Head of caudate nucleus (tissue), 42 donors: ENCODE measurements at regions not wholly inside any gene's neighbourhood (a gene's known extent, or its start where the extent isn't known, plus 50 kb on each side); places are given as distances from the start of the nearest gene placed in this dataset.

Experiments
- DNase-seq, 42 donors: peaks; one replicate each; pipeline versions ENCODE4 v3.0.0 to v3.0.0-alpha.2; 2020 to 2021; ENCODE audit warnings: mixed read lengths in 7 of 42
- intact Hi-C: fragments of 100-400 bp; cut with DNase I; formaldehyde crosslinking; loops from one replicate; pipeline ENCODE4 v1.15.0; 2022

- DNase-seq: no peak
- intact Hi-C loops: no loop called here
Observed at GRCh38 chr4:10185518-10186227, 69.1 kb upstream of the WDR1 start.

GRCh38 chr4:10184501-10184938 is 67.9 kb upstream of the WDR1 start:
- intact Hi-C loops: no loop called here
- no peak for DNase-seq

DNA sequence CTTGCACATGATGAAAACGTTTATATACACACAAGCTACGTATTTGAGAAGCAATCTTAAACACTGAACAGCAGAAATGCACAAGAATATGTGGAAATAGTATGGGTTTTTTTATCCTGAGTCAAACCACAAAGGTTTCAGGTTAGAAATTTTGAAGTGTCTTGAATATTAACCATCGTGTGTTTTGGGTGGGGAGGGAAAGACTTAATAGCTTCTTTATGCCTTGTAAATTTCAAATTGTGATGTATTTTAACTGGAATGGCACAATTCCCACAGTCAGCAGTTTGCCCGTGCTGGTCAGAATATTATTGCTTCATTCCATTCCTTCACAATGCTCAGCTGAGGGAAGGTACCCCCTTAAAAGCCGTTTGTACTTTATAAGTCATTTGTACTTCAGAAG is 67.4 kb upstream of the WDR1 start:
- intact Hi-C loops: no loop called here
- no peak for DNase-seq

GRCh38 chr4:10183462-10183861 is 66.9 kb upstream of the WDR1 start:
- intact Hi-C loops: no loop called here
- DNase-seq: no peak

- intact Hi-C loops: no loop called here
Observed at GRCh38 chr4:10182446-10183424, 66.1 kb upstream of the WDR1 start.

GRCh38 chr4:10181745-10182445 is 65.3 kb upstream of the WDR1 start:
- intact Hi-C loops: no loop called here

More at GRCh38 chr4:10182446-10183424, 66.1 kb upstream of the WDR1 start:
- DNase-seq: no peak

DNA sequence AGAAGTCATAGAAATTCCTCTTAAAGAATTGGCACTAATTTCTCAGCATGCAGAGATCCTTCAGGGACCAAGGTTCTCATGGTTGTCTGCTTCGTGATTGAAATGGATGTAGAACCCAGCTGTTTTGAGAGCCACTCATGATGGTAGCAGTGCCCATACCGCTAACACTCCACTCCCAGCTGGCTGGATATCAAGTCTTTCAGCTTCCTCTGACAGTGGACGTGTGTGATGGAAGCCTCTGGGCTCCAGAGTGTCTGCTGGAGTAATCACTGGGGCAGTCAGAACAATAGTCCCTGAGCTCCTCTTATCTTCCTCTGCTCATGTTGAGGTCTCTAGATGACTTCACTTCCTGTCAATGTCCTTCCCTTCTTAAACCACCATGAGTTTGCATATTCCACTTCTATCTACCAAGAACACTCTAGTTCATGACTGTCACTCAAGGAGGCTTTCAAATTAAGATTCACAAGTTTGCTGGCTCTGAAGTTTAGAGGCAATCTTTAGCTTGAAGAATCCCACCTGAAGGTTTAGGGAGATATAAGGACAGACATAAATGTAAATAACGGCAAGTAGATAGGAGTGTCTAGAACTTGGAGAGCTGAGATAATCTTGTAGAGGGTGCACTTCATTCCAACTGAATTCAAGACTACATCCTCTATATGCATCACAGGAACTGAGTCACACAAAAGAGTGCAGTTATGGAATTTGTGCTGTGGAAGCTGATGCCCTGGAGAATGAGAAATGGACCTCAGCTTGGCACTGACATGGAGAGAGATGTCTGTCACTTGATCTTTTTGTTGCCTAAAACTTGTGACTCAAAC is 64.5 kb upstream of the WDR1 start:
- DNase-seq: no peak
- intact Hi-C loops: no loop called here

More at GRCh38 chr4:10181745-10182445, 65.3 kb upstream of the WDR1 start:
- DNase-seq: no peak

- intact Hi-C loops: no loop called here
- DNase-seq: no peak
Observed at GRCh38 chr4:10180603-10180926, 64.0 kb upstream of the WDR1 start.

DNA sequence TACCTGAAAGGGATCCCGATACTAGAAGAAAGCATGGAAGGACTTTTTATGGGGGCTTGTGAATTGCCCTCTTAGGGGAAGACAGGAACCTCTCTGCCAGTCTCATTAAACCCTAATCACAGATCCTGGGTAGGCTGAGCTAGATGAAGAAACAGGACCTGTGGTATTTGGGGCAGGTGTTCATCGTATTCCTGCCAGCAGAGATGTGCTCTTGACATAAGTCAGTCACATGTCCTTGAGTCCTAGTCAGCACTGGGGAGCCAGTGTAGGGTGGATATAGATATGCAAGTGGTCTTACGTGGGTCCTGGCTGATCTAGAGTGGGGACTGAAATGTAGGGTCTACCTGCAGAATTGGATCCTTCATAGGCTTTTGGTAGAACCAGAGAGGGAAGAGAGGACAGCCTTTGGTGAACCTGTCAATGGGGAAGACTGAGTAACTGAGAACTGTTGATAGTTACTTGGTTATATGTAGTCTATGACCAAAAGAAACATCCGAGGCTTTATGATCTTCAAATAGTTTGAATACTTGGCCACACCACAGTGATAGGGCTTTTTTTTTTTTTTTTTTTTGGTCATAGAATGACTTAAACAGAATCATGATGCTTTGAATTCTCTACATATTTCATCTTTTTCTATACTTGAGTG is 63.5 kb upstream of the WDR1 start:
- no peak for DNase-seq
- intact Hi-C loops: no loop called here

DNA sequence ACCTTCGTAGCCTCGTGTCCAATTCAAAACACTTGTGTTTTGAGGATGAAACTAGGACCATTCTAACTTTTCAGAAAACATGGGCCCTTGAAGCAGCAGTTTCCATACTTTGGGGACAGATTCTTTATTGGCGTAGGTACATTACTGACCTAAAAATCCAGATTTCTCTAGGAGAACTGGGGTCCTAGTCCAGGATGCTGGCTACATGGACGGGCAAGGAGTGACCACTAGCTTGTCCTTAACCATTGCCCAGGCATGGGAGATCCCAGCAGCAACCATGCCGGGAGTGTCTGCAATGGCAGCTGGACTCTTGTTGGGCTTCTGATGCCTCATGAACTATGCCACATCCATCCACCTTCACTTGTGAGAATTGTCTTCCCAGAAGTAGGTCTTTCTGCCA is 62.2 kb upstream of the WDR1 start:
- intact Hi-C loops: no loop called here
- no peak for DNase-seq

- DNase-seq: no peak
- intact Hi-C loops: no loop called here
Observed at GRCh38 chr4:10175626-10176025, 59.0 kb upstream of the WDR1 start.

DNA sequence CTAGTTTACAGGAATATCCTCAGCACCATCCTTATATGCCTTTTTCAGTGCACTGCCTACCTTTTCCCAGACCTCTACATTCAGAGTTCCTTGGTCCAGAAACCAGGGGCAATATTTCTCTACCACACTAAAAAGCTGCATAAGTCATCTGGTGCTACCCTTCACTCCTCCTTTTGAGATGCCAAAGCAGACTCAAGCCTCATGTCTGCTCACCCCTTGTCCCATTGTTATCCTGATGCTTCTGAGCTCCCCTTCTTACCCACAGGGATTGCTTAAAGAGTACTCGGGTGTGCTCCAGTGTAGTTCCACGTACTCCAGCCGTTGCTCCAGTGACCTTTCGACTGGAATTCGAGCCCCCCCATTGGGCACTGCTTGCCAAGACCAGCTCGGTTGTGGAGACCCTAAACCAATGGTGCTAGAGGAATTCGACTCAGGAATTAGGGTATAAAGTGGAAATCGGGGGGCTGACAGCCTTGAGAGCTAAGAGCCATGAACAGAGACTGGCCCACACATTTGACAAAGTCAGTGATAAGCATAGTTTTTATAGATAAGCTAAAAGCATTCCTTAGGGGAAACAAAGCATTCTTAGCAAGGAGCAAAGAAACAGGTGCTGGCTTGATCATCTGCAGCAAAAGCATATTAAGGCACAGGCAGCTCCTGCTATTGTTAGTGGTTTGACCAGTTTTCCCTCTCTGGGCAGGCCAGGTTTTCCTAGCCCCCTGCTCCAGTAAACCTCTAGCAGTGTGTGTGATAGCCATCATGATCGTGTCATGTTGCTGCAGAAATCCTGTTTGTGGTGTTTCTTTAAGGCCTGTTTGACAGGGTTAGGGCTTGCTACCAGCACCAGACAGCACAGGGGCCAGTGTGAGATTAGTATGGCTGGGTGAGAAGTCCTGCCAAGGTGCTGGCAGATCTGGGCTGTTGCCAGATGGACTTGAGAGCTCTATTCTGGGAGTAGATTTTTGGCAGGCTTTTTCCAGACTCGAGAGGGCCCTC is 57.5 kb upstream of the WDR1 start:
- intact Hi-C loops: no loop called here
- no peak for DNase-seq

DNA sequence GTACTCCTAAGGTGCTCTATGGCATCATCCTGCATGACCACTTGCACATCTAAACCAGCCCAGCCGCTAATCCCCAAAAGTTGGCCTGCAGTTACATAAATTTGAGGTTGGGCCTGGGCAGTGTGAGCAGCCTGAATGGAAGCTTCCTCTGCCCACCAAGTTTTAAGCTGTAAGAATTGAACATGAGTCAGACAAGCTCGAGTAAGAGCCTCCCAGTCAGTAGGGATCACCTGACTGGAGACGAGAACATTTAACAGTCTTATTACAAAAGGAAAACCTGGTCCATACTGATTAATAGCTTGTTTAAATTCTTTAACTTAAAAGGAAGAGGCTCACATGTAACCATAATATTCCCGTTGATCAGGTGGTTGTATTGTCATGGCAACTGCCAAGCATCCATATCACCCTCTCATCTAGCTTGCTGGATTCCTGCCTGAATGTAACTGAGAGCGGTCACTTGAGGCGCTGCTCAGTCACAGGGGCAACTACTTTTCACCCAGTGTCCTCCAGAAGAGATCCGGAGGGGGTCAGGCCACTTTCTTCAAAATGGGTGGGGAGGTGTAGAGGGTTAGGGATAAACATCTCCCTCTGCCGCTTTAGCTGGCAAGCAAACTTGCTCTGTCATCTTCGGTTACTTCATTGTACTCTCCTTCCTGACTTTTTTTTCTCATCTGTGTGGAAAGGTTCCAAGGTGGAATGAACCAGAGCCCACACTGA is 56.6 kb upstream of the WDR1 start:
- intact Hi-C loops: no loop called here

DNA sequence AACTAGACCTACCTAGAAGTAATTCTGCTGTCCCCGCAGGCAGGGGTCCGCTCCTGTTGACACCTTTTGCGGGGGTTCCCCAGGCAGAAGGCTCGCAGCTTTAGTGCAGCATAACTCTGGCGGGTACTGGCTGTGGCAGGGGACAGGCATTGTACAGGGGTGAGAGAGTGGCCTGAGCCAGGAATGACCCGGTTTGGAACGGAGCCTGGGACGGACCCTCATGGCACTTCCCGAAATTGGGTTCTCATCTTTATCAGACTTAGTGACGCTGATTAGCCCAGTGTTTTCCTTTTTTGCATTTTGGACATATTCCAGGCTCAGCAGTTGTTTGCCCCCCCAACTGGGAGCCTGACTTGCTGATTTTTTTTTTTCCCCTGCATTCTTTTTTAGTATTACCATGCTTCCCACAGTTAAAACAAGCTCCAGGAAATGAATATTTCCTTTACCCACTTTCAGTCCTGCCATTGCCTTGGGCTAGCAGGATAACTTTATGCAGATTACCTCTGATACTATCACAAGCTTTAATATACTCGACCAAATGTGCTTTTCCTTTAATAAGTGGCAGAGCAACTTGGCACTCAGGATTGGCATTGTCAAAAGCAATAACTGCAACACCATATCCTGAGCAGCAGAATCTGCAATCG is 55.8 kb upstream of the WDR1 start:
- no peak for DNase-seq
- intact Hi-C loops: no loop called here

More for the DNA sequence above, 56.6 kb upstream of the WDR1 start:
- DNase-seq: no peak

- intact Hi-C loops: no loop called here
- no peak for DNase-seq
Observed at GRCh38 chr4:10171055-10171454, 54.5 kb upstream of the WDR1 start.

- intact Hi-C loops: loop anchor here (10.0 kb wide), 1 partner anchor 235 kb away; no protein-coding TSS in a partner anchor
- no peak for DNase-seq
Observed at GRCh38 chr4:10169839-10170387, 53.3 kb upstream of the WDR1 start.
